ENCODE measurements at regions not wholly inside any gene's neighbourhood (a gene's known extent, or its start where the extent isn't known, plus 50 kb on each side); places are given as distances from the start of the nearest gene placed in this dataset.

DNA sequence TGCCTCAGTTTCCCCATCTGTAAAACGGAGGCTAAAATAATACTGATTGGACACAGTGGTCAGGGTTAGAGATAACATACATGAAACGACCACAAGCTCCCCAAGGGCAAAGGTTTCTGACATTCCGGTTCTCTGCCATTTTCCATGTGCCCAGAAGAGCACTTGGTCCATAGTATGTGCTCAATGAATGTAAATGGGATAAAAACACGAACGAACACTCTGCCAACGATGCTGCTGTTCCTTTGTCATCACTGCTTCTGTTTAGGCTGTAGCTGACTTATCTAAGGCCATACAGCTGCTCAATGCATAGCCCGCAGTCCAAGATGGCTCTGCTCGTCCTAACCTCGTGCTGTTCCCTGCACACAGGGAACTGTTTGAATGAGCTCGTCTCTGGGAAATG is 102.0 kb downstream of the RMI2 start:
- DNase-seq, result no peak

DNA sequence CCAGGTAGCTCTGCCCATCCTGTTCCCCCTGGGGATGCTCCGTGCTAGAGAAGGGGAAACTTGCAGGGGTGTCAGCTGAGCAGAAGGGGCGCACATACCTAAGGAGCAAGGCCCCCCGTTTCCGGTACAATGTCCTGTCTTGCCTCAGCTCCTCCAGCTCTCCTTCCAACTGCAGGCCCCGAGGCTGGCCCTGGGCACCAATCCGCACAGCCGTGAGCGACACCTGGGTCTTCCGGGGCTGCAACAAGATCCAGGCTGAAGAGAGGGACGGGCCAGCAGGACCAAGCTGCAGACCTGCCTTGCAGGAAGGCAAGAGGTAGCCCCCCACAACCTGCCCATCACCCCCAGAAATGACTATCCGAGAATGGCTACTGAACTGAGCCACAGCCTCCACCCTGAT is 102.6 kb downstream of the RMI2 start:
- no peak for DNase-seq

DNA sequence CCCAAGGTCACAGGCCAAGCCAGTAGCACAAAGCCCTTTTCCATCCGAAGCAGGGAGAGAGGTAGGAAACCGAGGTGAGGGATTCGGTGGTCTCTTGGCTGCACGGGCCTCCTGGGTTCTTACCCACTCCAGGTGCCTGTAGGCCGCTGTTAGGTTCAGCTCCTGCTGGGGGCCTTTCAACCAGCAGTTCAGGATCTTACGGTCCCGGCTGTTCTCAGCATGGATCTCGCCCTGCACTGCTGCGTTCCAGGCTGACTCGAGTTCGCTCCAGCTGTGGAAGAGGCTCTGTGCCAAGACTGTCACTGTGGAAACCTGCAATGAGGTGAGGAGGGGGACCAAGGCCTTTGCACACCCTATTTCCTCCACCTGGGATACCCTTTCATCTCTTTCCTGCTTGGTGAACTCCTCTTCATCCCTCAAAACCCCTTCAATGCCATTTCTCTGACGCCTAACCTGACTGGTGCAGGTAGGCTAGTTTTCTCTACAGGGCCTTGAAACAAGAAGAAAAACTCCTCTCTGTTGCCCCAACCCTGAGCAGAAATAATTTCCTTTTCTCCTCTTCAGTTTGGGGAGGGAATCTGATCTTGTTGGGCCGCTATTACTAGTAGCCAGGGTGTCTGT is 103.6 kb downstream of the RMI2 start:
- DNase-seq, result no peak

DNA sequence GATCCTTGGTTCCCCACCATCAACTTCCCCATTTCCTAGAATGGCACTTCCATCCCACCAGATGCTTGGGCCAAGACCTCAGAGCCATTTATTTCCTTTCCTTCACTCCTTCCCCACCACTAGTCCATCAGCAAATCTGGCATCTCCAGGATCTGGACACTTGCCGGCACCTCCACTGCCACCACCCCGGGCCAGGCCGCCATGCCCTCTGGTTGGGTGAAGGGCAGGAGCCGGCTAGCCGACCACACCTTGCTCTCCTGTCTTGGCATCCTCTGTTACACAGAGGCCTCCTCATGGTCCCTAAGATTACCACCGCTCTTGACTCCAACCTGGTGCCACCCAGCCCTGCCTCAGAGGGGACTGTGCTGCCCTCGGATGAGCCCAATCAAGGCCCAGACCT is 104.5 kb downstream of the RMI2 start:
- DNase-seq, result no peak

DNA sequence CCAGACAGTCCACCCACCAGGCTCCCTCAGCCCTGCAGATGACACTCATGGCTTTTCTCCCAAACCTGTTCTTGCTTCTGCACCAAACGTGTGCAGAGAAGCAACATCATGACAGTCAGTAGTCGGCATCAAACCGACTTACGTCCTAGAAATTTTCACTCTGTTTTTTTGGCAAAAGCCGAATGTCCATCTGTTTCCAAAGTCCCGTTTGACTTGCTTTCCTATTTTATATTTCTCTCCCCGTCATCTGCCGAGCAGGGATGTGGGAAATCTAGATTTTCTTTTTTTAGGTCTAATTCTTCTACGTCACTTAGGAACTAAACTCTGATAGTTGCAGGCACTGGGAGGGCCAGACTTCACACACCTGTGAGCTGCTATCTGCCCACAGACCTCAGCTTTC is 104.9 kb downstream of the RMI2 start:
- no peak for DNase-seq

DNA sequence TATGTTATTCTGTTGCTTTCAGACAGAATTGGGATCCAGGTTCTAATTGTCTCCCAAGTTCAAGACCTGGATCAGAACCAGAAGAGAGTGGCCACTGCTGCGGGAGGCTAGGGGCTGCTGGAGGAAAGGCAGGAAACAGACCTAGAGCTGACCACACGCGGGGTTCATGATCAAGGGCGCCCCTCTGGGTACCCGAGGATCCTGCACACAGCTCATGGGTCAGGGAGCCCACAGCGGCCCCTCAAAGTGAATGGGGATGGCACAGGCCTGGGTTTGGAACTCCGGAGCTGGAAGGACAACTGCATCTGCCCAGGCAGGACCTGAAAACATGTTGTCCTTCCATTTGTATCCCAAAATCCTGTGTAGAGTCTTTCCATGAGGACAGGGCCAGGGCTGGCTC is 107.0 kb downstream of the RMI2 start:
- no peak for DNase-seq

DNA sequence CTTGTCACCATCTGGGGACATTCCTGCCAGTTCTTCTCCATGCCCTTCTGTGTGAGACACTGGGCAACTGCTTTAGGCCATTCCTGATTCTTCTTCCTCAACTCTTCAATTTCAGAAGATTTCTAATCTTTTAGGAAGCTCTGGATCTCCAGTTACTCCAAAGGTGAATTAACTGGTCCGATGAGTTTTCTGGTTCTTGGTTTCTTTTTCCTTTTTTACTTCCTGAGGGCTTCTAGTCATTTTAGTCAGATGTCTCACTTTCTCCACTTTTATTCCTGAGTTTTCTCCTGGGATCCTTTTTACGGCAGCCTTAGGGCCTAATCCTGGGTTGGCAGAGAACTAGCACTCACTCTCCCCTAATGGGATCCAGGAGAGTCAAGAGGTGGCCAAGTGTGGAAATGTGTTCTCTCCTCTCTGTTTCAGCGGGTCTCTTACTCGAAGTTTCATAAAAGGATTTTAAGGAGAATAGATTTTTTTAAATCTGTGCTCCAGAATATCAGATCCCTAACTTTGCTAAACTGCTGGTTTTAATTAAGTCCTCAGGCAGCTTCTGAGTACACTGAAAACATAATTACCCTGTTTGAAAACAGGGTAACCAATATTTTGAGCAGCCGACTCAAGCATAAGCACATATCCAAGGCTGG is 107.6 kb downstream of the RMI2 start:
- no peak for DNase-seq

DNA sequence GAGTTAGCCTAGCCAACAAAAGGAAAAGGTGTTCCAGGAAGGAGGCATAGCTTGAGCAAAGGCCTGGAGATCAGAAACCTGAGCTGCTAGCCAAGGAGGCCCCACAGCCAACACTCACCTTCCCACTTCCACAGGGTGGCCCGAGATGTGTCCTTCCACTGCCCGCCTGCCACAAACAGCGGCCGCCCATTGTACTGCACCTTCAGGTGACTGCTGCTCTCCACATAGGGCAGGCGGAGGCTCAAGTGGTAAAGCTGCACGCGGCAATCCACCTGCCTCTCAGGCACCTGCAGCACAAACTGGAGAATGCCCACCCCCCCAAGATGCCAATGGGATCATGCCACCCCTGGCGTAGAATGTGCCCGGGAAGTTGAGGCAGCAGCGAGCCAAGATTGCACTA is 111.5 kb downstream of the RMI2 start:
- no peak for DNase-seq

DNA sequence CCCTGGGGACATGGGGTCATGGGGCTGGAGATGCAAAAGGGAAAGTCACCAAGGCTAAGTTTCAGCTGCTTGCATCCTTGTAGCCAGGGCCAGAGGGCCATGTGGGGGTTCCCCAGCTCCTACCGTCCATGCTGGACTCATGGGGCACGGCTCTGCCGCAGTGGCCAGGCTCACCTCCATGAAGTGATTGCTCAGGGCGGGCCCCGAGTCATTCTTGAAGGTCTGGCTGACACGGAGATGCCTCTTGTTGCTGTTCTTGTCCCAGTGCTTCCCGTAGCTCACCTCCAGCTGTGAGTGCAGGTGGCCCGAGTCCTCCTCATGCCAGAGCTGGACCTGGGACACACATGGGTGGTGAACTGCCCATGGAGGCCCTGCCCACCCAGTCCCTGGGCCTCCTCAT is 114.5 kb downstream of the RMI2 start:
- no peak for DNase-seq

DNA sequence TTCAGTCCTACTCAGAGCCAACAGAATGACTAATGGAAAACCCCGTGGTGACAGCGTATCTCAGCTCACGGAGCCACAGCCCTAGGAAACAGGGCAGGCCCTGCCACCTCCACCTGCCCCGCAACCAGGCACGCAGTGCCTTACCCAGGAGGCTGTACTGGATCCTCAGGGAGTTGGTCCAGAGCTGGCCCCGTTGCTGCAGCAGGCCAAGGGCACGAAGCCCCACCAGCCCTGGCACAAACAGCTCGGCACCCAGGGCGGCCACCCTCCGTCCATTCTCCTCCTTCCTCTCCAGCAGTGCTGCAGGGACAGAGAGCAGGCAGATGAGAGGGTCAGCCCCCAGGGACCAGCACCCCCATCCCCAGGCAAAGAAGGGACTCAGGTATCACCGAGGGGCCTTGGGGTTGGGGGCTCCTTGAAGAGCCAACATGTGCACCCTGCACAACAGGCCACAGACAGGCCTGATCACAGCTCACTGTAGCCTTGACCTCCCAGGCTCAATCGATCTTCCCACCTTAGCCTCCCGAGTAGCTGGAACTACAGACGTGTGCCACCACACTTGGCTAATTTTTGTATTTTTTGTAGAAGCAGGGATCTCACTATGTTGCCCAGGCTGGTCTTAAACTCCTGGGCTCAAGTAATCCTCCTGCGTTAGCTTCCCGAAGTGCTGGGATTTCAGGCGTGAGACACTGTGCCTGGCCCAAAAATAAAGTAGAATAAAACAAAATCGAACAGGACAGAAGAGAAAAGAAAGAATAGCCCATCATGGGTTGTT is 115.7 kb downstream of the RMI2 start:
- no peak for DNase-seq

DNA sequence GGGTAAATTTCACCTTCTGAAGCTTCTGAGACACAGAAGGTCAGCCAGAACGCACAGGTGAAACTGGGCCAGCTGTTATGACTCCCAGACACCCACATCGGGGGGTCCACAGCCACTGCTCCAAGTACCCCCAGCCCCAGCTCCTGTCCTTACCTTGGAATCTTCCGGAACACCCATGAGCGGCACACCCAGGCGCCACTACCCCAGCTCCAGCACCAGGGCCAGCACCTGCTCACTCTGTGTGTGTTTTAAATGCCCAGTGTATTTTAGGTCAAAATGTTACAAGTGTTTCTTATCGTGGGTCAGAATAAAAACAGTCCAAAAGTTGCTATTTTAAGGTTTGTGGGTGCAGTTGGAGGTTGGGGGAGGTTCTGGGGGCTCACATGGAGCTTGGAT is 116.3 kb downstream of the RMI2 start:
- DNase-seq, result no peak

DNA sequence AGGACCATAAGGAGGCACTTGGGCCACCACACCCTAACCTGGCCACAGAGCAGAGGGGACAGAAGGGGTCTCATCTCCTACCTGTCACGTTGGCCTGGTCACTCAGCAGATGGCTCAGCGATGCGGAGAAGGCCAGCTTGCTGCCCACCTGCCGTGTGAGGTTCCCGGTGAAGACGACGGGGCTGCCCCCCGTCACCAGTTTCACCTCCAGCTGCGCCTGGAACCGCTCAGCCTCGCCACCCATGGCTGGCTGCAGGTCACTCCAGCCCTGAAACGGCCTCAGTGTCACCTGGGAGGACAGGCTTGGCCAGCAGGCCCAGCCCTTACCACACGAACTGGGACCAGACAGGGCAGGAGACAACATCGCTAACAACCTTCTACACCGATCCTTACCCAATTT is 116.8 kb downstream of the RMI2 start:
- DNase-seq, result no peak

DNA sequence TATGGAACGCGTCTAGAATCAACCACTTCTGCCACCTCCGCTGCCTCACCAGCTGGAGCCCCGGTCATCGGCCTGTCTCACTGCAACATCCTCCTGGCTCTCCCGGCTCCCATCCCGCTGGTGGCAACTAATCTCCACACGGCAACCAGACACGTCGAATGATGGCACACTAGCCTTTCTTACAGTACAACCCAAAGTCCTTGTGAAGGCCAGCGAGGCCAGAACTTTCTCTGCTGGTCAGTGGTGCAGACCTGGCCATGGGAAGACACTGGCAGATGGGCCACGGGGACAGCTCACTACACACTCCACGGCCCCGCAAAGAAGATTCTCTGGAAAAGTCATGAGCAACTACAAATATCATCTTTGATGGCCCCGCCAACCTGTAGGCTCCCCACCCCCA is 117.6 kb downstream of the RMI2 start:
- no peak for DNase-seq

DNA sequence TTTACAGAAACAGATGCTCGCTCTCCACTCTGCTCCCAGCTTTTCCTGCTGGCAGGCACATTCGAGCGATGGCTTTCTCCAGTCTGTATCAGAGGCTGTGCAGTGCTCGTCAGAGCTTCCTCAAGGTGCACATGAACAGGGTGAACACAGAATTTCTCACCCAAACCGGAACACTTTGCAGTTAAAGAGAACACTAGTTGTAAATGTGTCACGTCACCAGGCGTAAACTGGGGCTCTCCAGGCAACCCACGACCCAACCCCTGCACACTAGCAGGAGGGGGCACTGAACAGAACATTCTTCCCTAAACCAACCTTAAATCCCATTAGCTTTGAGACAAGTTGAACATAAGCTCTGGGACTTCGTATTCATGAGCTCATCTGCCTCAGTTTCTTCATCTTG is 119.0 kb downstream of the RMI2 start:
- DNase-seq, result no peak

DNA sequence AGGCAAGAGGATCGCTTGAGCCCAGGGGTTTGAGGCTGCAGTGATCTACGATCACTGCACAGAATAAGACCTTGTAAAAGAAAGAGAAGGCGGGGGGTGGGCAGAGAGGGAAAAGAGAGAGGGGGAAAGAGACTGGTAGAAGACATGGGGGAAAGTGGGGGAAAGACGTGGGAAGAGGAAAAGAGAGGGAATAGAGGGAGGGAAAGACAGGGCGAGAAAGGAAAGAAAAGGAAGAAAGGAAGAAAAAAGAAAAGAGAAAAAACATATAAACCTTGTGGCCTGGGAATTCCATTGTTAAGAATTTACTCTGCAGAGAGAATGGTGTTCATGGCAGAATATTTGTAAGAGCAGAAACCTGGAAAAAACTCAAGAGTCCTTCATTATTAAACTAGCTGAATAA is 120.4 kb downstream of the RMI2 start:
- no peak for DNase-seq

DNA sequence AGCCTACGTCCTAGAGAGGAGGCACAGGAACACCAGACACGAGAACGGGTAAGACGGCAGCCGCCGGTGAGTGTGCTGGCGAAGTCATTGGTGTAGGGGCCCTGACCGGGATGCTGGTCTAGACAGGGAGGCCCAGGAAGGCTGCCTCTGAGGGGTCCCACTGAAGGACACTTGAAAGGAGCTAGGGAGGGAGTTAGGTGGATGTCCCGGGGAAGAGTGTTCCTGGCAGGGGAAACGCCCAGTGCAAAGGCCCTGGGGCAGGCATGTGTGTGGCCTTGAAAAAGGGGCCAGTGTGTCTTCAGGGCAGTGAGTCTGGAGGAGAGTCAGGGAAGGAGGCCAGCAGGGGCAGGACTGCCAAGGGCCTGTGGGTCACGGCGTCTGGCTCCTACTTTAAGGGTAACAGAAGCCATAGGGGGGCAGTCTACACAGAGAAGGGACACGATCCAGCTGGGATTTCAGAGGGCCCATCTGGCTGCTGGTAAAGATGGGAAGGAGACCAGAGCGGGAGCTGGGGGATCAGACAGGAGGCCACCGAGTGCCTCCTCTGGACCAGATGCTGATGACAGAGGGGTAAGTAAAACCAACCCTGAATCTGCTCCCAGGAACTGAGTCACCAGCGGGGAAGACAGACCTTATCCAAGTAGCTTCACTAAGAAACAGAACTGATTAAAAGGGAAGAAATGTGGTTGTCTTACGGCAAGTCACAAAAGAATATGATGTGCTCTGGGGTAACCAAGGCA is 115.9 kb downstream of the LITAF start:
- DNase-seq, result no peak

DNA sequence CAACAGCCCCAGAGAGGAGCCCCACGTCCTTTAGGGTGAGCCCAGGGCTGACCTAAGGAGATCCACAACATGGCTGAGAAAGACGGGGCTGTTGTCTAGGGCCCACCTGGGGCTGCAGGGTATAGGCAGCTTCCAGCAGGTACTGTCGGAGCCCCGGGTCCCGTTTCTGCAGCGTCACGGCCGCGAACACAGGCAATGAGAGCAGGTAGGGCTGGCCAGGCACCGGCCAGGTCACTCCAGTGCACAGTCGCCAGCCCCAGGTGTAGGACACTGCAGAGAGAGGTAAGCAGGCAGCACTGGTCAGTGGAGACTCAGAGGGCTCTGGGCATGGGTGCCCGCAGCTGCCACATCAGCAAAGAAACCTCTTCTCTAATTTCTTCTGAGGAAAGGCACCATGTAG is 115.2 kb downstream of the LITAF start:
- no peak for DNase-seq

DNA sequence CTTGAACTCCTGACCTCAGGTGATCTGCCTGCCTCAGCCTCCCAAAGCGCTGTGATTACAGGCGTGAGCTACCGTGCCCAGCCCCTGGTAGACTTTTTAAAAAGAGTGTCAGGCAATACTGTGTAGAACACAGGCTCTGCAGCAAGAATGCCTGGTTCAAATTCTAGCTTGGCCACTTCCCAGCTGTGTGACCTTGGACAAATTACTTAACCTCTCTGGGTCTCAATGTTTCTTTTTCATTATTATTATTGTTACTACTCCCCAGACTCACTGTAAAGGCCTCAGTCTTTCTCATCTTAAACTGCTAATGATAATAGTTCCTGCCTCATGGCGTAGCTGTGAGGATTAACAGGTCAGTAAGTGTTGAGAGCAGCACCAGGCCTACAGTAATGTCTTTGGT is 114.3 kb downstream of the LITAF start:
- DNase-seq, result no peak

DNA sequence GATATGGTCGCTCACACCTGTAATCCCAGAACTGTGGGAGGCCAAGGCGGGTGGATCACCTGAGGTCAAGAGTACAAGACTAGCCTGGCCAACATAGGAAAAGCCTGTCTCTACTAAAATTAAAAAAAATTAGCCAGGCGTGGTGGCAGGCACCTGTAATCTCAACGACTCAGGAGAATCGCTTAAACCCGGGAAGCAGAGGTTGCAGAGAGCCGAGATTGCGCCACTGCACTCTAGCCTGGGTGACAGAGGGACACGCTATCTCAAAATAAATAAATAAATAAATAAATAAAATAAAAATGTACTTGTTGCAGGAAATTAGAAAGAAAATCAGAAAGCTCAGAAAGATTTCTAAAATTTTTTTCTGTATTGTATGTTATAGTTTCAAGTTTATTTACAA is 113.9 kb downstream of the LITAF start:
- DNase-seq, result no peak

DNA sequence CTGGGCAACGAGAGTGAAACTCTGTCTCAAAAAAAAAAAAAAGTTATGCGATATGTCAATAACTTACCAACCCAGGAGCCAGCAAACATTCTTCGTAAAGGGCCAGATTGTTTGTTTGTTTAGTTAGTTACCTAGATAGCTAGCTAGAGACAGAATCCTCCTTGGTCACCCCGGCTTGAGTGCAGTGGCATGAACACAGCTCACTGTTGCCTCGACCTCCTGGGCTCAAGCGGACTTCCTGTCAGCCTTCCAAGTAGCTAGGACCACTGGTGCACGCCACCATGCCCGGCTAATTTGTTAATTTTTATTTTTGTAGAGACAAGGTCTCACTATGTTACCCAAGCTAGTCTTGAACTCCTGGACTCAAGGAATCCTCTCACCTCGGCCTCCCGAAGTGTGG is 113.0 kb downstream of the LITAF start:
- DNase-seq, result no peak

DNA sequence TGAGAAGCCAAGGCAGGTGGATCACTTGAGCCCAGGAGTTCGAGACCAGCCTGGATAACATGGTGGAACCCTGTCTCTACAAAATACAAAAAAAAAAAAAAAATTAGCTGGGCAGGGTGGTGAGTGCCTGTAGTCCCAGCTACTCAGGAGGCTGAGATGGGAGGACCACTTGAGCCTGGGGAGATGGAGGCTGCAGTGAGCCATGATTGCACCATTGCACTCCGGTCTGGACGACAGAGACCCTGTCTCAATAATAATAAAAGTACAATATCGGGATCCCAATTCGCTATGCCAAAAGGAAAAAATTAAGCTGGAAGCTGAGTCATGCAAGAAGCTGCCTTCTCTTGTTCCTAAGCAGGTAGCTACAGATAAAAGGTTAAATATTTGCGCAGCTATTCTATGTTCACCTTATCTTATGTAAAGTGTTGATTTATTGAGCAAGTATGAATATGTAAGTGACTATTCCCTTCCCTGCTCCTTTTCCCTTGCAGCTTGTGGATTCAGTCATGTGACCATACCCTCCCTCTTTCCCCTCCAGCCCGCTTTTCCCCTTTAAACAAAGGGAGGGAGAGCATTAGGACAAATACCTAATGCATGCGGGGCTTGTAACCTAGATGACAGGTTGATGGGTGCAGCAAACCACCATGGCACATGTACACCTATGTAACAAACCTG is 112.0 kb downstream of the LITAF start:
- DNase-seq, result no peak

DNA sequence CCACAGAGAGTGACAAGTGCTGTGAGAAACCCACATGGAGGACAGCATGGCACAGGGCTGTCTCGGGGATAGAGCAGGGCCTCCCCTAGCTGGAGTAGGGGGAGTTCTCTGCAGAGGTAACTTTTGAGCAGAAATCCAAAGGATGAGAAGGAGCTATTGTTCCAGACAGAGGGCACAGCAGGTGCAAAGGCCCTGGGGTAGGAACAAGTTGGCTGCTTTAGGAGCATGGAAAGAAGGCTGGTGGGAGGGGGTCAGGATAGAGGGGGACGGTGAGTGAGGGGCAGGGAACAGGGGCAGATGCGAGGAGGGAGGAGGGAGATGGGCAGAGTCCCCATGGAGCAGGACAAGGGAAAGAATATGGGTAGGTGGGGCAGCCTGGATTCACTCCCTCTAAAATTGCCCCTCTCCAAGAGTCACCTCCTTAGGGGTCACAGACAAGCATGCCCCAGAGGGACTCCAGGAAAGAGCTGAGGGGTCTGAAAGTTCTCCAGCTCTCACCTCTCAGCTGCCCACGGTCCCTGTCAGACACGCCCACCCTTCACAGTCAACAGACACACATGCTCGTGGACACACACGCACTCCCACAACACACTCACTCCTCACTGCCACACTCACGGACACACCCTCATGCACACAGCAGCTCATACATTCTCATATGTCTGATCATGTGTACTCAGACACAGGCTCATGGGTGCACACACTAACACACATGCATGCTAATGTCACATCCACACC is 110.7 kb downstream of the LITAF start:
- DNase-seq, result no peak

DNA sequence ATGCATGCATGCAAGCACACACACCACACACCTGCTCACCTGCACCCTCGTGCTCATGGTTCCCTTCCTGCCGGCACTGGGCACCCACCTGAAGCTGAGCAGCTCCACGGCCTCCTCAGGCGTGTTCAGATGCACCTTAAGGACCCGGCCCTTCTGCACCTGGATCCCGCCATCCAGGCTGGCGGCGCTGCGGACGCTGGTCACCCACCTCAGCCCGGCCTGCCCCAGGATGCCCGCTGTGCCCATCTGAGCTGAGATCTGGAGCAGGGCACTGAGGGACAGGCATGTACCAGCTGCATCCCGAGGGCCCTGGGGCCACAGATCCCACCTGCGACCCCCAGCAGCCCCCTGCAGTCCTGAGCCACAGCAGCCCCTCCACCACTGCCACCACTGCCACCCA is 110.0 kb downstream of the LITAF start:
- no peak for DNase-seq

Data from NCI-H1048 (cell line).